Nephron progenitor cell (in vitro differentiated cells): ENCODE measurements at regions not wholly inside any gene's neighbourhood (a gene's known extent, or its start where the extent isn't known, plus 50 kb on each side); places are given as distances from the start of the nearest gene placed in this dataset.
A peak's percentile ranks its signal among the peaks of the same experiment; 100 is the strongest.

Source experiments
- DNase-seq: peaks from one replicate; pipeline ENCODE4 v3.0.0; 2021
- H3K27ac Mint-ChIP-seq: 2 replicates; pipeline ENCODE4 v1.8.0; 2021; ENCODE audit warnings: mild to moderate bottlenecking, moderate library complexity, mixed read lengths
- H3K27me3 Mint-ChIP-seq: 2 replicates; pipeline ENCODE4 v1.8.0; 2021; ENCODE audit warnings: mild to moderate bottlenecking, low read depth, mixed read lengths; ENCODE audit not compliant: poor library complexity
- H3K36me3 Mint-ChIP-seq: 2 replicates; pipeline ENCODE4 v1.8.0; 2021; ENCODE audit warnings: low read depth, mixed read lengths
- H3K4me1 Mint-ChIP-seq: 2 replicates; pipeline ENCODE4 v1.8.0; 2021; ENCODE audit warnings: mixed read lengths
- H3K4me3 Mint-ChIP-seq: 2 replicates; pipeline ENCODE4 v1.8.0; 2021; ENCODE audit warnings: mild to moderate bottlenecking, moderate library complexity, mixed read lengths
- H3K9me3 Mint-ChIP-seq: 2 replicates; pipeline ENCODE4 v1.8.0; 2021; ENCODE audit warnings: mild to moderate bottlenecking, moderate library complexity, mixed read lengths
- TF ChIP-seq, protein P1 (sequence below): fragments of 200-600 bp; sonication (generic); IDR thresholded peaks from 2 replicates; pipeline ENCODE4 v1.5.0; 2021; ENCODE audit warnings: antibody characterized with exemption

DNA sequence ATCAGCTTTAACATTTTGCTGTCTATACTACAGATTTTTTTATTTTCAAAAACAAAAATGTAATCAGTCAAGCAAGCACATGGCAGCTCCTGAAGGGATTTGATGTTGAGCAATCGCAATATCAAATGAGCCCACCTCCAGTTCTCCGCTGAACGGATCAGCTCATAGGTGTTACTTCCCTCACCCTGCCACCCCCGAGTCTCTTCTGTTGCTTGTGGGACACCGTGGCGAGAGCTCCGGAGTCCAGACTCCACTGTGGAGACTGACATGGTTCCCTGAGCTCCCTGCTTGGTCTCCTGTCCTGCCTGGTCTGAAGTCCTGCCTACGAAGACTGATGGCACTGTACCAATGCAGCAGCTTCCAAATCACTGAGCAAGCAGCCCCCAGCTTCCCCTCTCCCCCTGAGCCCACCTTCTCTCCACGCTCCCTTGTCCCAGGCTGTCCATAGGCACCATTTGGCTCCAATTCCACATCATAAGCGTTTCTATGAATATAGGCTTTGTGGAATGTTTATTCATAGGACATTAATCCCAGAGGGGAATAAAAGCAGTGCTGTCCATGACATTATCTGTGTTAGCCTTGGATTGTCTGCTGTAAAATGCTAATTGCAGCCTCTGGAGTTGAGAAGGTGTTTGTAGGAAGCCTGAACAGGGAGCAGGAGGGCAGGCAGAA is 162.2 kb downstream of the LY86 start:
- peak overlapping the region; percentile 35 for H3K4me3 Mint-ChIP-seq
- peaks cover 62% of the 10 kb centered on the region for H3K4me1 Mint-ChIP-seq
- H3K27ac Mint-ChIP-seq, result peak overlapping the region; percentile 70
- TF ChIP-seq, protein P1, sequence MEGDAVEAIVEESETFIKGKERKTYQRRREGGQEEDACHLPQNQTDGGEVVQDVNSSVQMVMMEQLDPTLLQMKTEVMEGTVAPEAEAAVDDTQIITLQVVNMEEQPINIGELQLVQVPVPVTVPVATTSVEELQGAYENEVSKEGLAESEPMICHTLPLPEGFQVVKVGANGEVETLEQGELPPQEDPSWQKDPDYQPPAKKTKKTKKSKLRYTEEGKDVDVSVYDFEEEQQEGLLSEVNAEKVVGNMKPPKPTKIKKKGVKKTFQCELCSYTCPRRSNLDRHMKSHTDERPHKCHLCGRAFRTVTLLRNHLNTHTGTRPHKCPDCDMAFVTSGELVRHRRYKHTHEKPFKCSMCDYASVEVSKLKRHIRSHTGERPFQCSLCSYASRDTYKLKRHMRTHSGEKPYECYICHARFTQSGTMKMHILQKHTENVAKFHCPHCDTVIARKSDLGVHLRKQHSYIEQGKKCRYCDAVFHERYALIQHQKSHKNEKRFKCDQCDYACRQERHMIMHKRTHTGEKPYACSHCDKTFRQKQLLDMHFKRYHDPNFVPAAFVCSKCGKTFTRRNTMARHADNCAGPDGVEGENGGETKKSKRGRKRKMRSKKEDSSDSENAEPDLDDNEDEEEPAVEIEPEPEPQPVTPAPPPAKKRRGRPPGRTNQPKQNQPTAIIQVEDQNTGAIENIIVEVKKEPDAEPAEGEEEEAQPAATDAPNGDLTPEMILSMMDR, result no peak
- no peaks in the 10 kb centered on the region for H3K9me3 Mint-ChIP-seq
- peaks cover 3% of the 10 kb centered on the region for H3K27me3 Mint-ChIP-seq
- H3K36me3 Mint-ChIP-seq, result no peaks in the 10 kb centered on the region
- DNase-seq, result no peak

- peaks cover 3% of the 10 kb centered on the region for H3K27me3 Mint-ChIP-seq
- peak overlapping the region; percentile 35 for H3K4me3 Mint-ChIP-seq
- H3K27ac Mint-ChIP-seq, result peak overlapping the region; percentile 70
- no peak for DNase-seq
- H3K36me3 Mint-ChIP-seq, result no peaks in the 10 kb centered on the region
- TF ChIP-seq, protein P1, result no peak
- H3K4me1 Mint-ChIP-seq, result peaks cover 62% of the 10 kb centered on the region
- H3K9me3 Mint-ChIP-seq, result no peaks in the 10 kb centered on the region
Measured at GRCh38 chr6:6751266-6751596, 162.7 kb downstream of the LY86 start.

- Mint-ChIP-seq H3K9me3 (no peaks in the 10 kb centered on the region), H3K36me3 (no peaks in the 10 kb centered on the region), H3K27me3 (peaks cover 3% of the 10 kb centered on the region), H3K4me1 (peaks cover 62% of the 10 kb centered on the region), H3K27ac (no peak overlapping the region), H3K4me3 (peak overlapping the region; percentile 42)
- no peak for DNase-seq
- TF ChIP-seq, protein P1, result no peak
Measured at GRCh38 chr6:6751619-6752023, 163.1 kb downstream of the LY86 start.

DNA sequence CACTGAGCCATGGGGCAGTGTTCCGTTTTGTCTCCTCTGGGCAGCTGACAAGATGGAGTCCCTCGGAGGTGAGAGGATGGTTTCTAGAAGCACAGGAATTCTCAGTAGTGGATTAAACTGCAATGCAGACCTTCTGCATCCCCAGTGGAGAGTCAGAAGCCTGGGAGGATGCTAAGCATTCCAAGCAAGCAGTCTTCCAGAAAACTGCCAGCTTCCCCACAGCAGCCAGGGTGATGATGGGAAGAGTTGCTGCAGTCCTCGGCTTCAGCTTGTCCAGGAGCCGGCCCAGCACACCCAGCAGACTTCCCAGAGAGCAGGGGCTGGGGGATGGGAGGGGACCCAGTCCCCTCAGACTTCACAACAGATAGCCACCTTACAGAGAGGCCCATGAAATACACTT is 163.6 kb downstream of the LY86 start:
- Mint-ChIP-seq H3K4me3 (peak overlapping the region; percentile 42), H3K27ac (no peak overlapping the region)
- peak; percentile 56 for DNase-seq

GRCh38 chr6:6753301-6753700 is 164.8 kb downstream of the LY86 start:
- no peaks in the 10 kb centered on the region for H3K9me3 Mint-ChIP-seq
- H3K27me3 Mint-ChIP-seq, result peaks cover 3% of the 10 kb centered on the region
- DNase-seq, result no peak
- no peak overlapping the region for H3K4me3 Mint-ChIP-seq
- peaks cover 53% of the 10 kb centered on the region for H3K4me1 Mint-ChIP-seq
- TF ChIP-seq, protein P1, result no peak
- no peaks in the 10 kb centered on the region for H3K36me3 Mint-ChIP-seq
- H3K27ac Mint-ChIP-seq, result no peak overlapping the region

More for the DNA sequence above, 163.6 kb downstream of the LY86 start:
- Mint-ChIP-seq H3K36me3 (no peaks in the 10 kb centered on the region), H3K4me1 (peaks cover 58% of the 10 kb centered on the region), H3K27me3 (peaks cover 3% of the 10 kb centered on the region), H3K9me3 (no peaks in the 10 kb centered on the region)
- TF ChIP-seq, protein P1, result no peak

- Mint-ChIP-seq H3K36me3 (no peaks in the 10 kb centered on the region), H3K4me1 (peaks cover 44% of the 10 kb centered on the region), H3K4me3 (no peak overlapping the region), H3K27me3 (peaks cover 4% of the 10 kb centered on the region), H3K9me3 (peaks cover 4% of the 10 kb centered on the region), H3K27ac (peak overlapping the region; percentile 51)
- DNase-seq, result no peak
- TF ChIP-seq, protein P1, result no peak
Measured at GRCh38 chr6:6756526-6756925, 168.0 kb downstream of the LY86 start.
